NCI-H2081 treated with DMSO at 0.1 percent for 48 hours (cell line): ENCODE measurements at regions not wholly inside any gene's neighbourhood (a gene's known extent, or its start where the extent isn't known, plus 50 kb on each side); places are given as distances from the start of the nearest gene placed in this dataset.

ENCODE experiments used
- DNase-seq: peaks from one replicate; lab custom pipeline; 2025; lab: John Stamatoyannopoulos, UW

GRCh38 chr13:100940658-100941057, 266.1 kb upstream of the TMTC4 start:
- no peak for DNase-seq

- DNase-seq = no peak
Measured at GRCh38 chr13:100933841-100934240, 259.2 kb upstream of the TMTC4 start.

- DNase-seq = no peak
Measured at GRCh38 chr13:100922599-100922998, 248.0 kb upstream of the TMTC4 start.

DNA sequence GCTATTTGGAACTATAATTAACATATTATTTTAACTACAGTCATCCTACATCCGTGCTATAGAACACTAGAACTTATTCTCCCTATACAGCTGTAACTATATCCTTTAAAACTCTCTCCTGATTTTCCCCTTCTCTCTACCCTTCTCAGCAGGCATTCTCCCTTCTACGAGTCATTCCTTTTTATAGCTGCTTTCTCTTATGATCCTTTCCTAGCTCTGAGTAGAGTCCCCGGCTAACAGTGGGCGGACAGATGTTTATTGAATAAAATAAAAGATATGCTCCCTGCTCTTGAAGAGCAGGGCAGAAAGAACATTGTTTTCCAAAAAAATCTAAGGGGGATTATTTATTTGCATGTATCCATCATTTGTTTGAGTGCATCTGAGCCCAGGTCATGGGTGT, 246.5 kb upstream of the TMTC4 start:
- no peak for DNase-seq

DNA sequence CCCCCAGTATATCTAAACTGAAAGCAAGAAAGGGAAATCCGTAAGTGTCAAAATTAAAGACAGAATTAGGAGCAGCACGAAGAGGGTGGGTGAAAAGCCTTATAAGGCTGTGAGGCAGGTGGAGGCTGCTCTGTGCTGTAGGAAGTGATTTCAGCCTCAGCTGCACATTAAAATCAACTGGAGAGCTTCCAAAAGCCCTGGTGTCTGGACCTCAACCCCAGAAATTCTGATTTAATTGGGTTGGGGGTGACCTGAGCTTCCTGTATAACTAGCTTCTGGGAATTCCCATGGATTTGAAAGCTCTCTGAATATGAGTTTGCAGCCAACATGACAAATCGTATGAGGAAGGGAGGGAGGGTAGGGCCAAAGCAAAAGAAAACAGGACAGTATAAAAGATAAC, 242.4 kb upstream of the TMTC4 start:
- DNase-seq = no peak

- DNase-seq = no peak
Measured at GRCh38 chr13:100913143-100913542, 238.5 kb upstream of the TMTC4 start.

DNA sequence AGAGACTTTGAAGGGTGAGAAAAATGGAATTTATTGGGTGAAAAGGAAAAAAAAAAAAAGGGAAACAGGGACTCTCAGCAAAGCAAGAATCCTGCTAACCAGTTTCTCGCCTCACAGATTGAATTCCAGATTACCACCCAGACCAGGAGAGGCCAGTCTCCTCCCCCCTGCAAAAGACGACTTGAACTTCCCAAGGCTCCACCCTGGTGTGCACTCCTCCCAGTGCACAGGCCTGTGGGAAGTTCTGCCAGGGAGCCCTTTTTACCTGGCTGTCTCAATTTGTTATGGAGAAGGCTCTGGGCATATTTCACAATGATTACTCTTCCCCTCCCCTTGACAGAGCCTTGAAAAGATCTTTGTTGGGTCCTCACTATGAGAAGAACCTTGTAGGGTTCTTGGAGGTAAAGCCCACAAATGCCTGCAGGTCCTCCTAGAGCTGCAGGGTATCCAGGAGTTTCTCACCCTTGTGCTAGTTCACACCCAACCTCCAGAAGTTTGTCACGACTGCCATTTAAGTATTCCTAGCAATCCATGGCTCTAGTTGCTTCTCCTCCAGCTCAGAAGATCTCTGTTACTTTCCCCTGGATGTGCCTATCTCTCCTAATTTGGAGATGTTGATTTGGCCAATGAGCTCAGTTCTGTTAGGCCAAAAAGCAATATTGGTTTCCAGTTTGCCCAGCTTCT, 229.8 kb upstream of the TMTC4 start:
- no peak for DNase-seq

GRCh38 chr13:100899720-100900316, 225.2 kb upstream of the TMTC4 start:
- DNase-seq = no peak

GRCh38 chr13:100898431-100898830, 223.8 kb upstream of the TMTC4 start:
- DNase-seq = no peak

- DNase-seq = no peak
Measured at GRCh38 chr13:100895651-100896050, 221.1 kb upstream of the TMTC4 start.

DNA sequence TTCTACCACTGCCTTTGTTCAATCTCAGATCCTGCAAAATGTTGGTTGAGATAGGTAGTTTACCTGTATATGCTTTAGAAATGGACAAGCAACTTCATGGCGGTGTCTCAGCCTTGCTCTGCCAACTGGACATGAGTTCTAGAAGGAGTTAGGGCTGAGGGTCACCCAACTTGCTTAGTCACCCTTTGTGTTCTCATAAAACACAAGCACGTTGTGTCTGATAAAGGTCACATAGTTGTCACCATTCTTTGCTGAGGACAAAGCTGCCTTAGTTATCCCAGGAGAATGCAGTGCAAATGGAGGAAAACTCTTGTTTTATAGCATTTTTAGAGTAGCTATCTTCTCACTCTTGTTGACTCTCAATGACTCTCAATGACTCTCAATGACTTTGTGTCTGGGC, 218.4 kb upstream of the TMTC4 start:
- no peak for DNase-seq

GRCh38 chr13:100890645-100891044, 216.1 kb upstream of the TMTC4 start:
- no peak for DNase-seq

- no peak for DNase-seq
Measured at GRCh38 chr13:100887729-100888151, 213.1 kb upstream of the TMTC4 start.

DNA sequence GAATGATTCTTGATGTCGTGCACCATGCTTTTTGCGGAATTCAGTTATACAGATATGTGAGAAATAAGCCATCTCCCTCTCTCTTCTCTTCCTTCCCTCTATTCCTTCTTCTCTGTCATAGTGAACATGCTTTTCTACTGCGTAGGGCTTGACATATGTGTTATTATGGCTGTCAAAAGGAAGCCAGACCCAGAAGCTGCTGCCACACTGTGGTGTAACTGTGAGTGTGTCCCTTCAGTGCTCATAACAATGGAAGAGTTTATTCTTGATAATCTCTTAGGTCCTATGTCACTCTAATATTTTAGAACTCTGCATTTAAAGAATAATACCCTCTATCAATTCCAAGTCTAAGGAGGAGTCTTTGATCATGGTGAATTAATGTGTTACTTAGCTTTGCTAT, 208.9 kb upstream of the TMTC4 start:
- no peak for DNase-seq

GRCh38 chr13:100881291-100881864, 206.8 kb upstream of the TMTC4 start:
- DNase-seq = no peak

DNA sequence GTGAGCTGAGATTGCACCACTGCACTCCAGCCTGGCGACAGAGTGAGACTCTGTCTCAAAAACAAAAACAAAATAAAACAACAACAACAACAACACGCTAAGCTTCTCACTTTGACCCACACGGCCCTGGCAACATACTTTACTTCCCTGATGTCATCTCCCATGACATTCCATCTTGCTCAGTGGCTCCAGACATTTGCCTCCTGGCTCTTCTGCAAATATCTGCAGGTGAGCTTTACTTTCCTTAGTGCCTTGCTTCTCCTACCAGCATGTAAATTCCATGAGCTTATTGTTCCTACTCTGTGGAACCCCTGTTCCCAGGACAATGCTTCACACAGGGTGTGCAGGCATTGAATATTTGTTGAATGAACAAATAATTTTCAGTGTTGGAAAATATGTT, 205.6 kb upstream of the TMTC4 start:
- no peak for DNase-seq

DNA sequence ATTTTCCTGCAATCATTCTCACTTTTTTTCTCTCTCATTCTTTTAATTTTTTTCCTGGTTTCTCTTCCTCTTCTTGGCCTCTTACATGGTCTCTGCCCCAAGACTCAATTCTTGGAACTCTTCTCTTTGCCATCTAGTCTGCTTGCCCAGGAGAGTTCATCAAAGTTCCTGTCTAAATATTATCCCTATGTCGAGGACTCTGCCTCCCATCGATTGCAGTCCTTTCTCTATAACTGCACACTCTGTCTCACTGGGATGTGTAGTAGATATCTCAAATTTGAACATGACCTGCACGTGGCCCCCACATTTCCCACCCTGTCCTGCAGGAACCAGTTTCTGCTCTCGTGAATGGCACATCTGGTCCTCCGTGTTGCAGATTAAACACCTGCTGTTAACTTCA, 204.7 kb upstream of the TMTC4 start:
- no peak for DNase-seq

DNA sequence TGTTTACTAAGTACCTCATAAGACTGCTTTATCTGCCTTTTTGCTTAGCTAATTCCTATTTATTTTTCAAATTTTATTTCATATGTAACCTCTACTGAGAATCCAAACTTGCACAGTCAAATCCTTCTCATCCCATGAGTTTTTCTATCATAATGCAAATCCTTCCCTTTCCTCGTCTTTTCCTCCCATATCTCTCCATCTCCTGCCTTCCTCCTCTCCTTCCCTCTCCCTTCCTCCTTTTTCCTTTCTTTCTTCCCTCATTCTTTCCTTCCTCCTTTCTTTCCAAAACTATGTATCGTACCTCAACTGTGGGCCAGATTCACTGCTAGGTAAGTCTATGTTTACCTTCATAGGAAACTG, 201.4 kb upstream of the TMTC4 start:
- DNase-seq = no peak

- no peak for DNase-seq
Measured at GRCh38 chr13:100875392-100876043, 200.9 kb upstream of the TMTC4 start.

- no peak for DNase-seq
Measured at GRCh38 chr13:100872761-100873160, 198.2 kb upstream of the TMTC4 start.

GRCh38 chr13:100870898-100871297, 196.3 kb upstream of the TMTC4 start:
- no peak for DNase-seq

GRCh38 chr13:100860866-100861265, 186.3 kb upstream of the TMTC4 start:
- no peak for DNase-seq

GRCh38 chr13:100859861-100860260, 185.3 kb upstream of the TMTC4 start:
- no peak for DNase-seq
